Renal cortex interstitium (tissue), 11 donors: ENCODE measurements at regions not wholly inside any gene's neighbourhood (a gene's known extent, or its start where the extent isn't known, plus 50 kb on each side); places are given as distances from the start of the nearest gene placed in this dataset.

ENCODE experiments used
- DNase-seq, 11 donors: peaks; one replicate each; pipeline ENCODE4 v3.0.0-alpha.2; 2013; ENCODE audit warnings: low read depth in 9 of 11, low spot score in 4 of 11; ENCODE audit errors: extremely low read depth in 1 of 11

DNA sequence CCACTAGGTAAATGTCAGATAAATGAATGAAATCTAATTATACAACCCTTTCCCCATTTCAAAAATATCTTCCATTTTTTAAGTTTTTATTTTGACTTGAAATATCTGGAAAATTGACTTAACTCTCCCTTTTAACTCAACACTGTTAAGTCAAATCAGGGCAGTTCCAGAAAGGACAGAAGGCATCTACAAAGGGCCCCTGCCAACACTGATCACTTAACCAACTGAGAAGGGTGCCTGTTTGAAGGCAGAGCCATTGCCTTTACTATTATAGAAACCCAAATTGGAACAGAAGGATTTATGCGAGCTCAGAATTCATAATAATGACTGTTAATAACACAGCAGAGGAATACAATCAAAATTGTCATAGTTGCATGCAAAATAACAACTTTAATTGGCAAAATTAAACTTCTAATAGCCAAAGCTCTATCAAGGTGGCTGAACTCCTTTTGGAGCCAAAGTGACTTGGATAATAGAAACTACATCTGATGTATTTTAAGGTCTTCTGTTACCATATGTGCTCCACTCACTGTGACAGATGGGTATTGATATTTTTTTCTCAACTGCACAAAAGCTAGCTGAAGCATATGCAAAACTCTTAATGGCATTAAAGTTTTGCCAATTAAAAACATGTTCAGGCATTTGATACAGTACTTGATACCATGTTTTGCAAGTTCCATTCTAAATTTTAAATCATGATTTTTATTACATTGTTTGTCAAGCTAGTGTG is 383.8 kb downstream of the NOVA1 start:
- DNase-seq = no peak

DNA sequence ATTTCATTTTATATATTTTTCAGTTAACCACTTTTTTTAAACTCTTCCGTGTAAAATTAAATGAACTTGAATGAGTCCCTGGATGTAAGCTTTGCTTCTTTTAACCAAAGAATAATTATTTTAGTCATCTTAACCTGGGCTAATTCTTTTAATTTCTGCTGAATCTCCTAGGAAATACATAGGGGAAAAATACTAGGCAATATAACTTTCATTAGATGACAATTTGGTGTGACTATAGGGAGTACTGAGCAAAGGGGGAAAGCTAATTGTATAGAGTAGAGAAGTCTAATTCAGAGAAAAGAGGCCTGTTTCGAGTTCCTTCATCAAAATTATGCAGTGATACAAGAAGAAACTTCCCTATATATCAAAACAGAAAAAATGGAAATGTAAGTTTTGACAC is 388.1 kb downstream of the NOVA1 start:
- DNase-seq = no peak

DNA sequence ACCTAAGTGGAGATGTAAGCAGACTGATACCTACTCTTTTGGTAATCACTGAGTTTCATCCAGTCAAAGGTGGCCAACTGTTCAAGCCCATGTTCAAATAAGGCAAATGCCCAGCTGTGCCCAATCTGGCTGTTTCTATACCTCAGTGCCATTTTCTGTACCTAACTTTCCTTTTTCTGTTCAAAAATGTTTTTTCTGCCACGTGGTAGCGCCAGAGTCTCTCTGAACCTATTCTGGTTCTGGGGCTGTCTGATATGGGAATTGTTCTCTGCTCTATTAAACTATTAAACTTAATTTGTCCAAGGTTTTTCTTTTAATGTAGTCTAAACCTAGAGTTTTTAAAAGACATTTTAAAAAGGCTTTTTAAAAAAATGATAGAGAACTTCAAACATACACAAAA is 391.2 kb downstream of the NOVA1 start:
- no peak for DNase-seq

DNA sequence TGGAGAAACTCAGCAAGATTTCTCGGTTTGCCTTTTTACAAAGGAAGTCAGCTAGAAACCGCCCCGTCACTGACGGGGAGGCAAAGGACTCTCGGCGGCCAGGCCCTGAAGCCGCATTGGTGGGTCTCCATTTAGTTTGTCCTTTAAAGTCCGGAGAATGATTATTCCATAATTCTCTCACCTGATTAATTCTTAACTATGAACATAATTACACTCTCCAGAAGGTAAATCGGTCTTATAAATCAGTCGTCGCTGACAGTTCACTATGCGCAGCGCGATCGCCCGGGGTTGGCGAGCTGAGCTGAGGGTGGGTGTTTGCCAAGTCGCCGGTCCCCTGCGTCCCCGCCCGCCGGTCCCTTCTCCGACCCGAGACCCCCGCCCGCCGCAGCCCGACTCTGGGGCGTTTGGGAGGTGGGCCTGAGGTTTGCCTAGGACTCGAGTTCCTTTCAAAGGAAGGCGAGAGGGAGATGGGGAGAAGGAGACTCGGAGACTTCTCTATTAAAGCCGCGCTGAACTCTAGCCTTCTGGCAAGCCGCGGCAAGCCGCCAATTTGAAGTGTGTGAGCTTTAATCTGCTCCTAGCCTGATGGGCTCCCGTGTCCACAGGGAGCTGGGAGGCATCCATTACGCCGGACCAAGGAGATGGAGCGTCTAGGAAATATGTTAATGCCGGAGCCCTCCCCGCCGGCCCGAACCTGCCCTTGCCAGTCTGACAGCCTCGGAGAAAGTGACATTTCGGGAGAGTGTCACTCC is 392.9 kb downstream of the NOVA1 start:
- peak in 10 of 11 donors; percentile 10 to 36 (median 26) for DNase-seq

DNA sequence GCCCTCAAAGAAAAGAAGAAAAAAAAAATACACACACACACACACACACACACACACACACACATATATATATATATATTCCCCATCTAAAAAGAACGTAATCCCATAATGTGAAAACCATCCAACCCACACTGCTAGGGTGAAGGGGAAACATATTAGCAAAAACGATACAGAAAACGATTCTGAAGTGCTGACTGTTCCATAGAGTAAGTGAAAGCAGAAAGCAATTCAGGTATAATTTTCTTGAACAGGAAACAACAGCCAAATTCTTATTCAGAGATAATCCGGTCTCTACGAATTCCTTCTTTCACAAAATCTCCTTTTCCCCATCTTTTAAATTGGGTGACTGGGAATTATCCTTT is 393.5 kb downstream of the NOVA1 start:
- no peak for DNase-seq

DNA sequence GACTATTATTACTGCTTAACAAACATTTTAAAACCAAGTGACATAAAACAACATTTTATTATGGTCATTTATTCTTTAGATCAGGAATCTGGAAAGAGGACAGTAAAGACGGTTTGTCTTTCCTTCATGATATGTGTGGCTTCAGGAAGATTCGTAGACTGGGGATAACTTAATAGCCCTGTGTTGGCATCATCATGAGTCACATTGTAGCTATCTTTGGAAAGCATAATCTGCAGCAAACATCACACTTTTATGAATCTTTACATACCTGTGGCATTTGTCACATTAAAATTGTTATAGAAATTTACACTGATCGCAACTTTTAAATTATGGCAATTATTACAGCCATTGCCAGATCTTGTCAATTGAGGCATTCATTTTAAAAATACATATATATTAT is 397.1 kb downstream of the NOVA1 start:
- no peak for DNase-seq

DNA sequence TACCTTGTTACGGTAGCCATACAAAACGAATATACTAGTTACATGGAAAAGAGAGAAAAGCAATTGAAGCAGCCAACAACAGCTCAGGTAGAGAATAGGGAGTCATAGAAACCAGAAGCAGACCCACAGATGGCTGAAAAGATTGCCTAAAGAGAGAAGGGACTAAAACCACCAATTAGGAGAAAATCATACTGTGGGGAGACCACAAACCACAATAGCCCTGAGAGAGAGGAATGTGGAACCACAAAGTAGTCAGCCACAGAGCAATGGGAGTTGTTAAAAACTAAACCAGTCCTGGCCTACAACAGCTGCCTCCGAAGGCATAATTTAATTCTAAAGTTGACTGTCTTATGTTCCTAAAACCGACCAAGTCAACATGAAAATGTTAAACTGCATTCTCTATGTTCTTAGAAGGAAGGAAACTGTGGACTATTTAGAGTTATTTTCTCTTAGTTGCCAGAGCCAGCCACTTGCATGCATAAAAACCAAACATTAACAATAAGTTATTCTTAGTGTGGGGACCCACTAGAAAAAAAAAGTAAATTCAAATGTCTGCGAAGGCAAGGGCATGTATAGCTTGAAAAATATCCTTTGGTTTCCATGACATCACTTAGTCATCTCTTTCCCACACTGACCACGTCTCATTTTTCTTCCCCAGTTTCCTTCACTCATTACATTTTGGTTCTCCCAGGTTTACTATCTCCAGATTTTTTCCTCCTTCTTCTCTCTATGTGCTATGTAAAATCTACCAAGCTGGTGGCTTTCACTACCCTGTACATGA is 398.1 kb downstream of the NOVA1 start:
- no peak for DNase-seq

DNA sequence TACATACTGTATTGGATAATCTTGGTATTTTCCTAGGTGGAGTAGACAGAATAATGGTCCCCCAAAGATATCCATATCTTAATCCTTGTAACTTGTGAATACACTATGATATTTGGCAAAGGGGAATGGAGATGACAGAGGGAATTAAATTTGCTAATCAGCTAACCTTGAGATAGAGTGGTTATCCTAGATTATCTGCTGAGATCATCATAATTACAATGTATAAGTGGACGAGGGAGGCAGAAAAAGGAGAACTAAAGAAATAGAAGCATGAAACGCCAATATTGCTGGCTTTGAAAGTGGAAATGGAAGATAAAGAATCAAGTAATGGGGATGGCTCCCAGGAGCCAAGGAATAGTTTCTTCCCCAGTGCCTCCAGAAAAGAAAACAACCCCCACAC is 398.7 kb downstream of the NOVA1 start:
- DNase-seq = no peak

DNA sequence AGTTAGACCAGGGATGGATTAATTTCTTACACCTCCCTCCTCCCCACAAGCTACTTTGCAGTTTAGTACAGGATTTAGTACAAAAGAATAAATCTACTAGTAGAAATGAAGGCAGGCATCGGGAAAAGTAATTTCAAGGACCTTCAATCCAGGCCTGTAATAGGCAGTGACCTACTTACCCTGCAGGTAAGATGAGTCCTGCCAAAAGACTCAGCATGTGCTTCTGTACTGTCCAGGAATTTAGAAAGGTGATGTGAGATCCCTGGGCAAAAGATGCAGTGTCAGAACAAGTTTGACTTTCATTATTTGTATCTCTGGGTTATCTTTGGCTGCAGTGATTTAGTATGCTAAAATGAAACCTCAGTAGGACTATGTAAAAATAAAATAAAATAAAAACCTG is 403.0 kb downstream of the NOVA1 start:
- no peak for DNase-seq

DNA sequence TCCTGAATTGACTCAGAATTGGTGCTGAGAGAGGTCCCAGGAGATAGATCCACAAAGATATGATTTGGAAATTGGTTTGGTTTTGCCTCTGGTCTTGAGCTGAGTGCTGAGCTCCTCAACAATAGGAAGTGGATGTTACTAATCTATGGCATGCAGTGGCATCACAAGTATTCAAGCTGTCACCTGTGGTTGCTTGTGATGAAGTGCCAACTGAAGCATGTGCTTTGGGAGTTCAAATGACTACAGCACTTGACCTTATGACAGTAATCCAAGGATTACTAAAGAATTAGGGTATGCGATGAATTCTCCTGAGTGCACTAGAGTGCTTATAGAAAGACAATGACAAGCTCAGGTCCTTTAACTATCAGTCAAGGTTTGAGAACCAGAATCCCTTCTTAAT is 406.2 kb downstream of the NOVA1 start:
- no peak for DNase-seq

DNA sequence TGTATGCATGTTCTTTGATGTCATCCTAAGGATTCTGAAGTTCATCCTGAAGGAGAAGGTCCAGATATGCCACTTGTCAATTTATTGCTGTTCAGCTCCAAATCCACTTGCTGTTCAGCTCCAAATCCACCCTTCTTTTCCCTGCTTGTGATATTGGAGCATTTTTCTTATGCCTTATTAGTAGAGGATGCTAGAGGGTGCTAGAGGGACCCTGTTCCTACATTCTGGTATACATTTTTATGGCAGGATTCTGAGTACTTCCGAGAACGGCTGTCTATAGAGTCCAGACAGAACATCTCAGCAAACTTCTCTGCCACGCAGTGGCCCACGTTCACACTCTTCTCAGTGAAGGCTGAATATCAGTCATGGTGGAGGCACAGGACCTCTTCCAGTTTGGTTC is 406.7 kb downstream of the NOVA1 start:
- no peak for DNase-seq

DNA sequence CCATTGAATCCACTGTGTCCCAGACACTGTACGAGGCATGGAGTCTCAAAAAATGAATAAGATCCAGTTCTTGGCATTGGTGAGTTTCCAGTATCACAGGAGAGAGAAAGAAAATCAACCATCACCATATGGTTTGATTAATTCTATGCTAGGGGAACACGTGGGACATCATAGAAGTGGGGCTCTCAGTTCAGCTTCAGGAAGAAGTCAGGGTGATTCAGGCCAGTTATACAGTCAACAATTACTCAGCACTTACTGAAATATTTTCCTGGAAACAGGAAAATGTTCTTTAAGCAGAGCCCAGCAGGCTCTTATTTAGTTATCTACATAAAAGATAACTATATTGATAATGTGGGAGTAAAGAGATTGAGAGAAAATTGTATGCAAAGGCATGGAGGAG is 407.2 kb downstream of the NOVA1 start:
- DNase-seq = no peak

DNA sequence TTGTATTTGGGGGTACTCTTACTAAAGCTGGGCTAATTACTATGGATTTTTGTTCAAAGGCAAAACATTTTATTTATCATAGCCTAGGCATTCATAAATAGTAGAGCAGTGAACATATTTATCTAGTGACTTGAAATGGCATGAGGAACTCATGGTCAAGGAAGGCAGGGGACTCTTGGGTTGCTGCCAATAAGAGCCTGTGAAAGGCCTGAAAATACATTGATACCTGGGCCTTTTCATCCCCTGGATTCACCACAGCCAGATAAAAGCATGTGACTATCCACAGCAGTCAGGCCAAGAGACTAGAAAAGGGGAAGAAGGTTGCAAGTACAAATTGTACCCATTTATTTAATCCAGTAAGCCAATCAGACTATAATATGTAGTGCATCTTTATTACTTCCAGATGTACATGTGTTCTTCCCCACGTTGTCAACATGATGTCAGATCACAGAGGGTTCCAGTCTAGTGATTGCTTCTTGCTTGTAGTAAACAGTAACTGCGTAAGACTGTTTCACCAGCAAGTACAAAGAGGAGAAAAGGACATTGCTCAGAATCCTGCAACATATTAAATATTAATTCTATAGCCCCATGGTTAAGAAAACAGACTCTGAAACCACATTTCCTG is 409.7 kb downstream of the NOVA1 start:
- DNase-seq = no peak

DNA sequence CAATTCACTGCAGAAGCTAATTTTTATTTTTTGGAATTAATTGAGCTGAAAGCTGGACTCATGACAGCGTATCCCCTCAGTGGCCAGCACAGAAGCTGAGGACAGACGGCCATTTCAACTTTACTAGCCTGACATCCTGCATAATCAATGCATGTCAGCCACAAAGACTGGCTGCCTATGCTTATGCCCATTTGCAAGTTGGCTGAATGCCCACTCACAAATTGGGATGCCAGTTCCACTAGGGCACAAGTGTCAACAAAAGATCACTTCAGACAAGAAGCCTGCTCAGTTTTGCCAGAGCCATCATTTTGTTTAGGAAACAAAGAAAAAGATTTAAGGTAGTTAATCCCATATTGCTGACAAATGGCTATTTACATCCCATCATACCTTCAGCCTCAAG is 417.6 kb downstream of the NOVA1 start:
- DNase-seq = no peak

DNA sequence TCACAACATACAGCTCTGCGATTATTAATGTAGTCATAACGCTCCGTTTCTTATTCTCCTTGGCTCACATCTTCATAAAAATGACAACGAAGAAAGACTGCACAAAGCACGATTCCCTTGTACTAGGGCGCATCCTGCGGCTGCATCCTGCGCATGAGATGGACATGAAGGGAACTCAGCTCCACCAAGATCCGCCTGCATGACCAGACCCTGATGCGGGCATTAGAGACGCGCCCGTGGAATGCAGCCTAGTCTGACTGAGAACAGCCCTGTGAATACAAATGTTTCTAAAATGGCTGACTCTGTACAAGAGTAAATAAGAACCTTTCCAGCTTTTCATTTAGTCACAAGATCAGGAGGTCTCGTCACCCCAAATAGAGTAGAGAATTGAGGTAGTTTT is 422.2 kb downstream of the NOVA1 start:
- no peak for DNase-seq

DNA sequence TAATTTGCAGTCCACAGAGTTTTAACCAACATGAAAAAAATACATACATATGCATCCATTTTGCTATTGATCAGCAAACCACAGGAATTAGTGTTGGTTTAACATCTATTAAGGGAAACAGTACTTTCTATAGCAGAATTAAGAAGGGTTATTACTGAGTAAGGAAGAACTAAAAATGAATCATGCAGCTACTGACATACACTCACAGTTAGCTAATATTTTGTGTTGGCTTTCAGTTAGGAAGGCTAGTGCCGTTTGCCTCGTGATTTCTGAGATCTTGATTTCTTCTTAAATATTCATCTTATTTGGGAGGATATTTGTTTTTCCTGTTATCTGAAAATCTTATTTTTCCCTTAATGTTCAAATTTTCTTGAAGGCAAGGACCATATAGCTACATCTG is 423.4 kb downstream of the NOVA1 start:
- DNase-seq = no peak

DNA sequence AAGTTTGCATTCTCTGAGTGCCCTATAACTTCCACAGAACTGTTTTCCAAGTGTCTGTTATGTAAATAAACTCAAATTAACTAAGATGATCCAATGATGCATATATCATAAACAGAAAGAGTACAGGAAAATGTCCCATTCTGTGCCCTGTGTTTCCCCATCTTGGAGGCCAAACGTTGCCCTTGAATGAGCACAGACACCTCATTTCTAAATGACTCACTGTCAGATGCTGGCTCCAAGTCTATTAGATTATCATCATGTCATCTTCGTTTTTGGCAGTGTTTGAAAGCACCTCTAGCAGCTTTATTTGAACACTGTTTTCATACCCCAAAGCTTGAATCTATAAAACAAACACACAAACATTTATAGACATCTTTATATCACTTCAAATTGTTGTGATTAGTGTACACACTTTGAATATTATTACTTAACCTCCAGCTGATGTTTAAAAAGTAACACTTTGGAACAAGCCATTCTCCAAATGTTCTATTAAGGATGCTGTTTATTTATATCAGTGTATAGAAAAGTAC is 424.2 kb downstream of the NOVA1 start:
- no peak for DNase-seq

DNA sequence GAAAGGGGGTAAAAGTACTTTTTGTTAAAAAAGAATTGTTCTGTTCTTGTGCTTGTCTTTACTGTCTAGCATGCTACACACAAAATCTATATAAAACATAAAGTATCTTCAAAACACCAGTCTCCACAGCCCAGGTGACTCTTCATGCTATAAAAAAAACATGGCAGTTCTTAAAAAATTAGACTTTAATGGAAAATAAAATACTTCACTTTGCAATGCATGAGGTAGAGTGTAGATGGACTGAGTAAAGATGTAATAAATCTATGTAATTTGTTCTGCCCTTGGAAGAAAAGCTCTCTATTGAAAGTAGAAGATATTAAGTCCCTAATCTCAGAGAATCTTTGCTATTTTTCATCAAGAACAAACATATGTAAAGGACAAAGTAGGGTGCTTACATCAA is 425.4 kb downstream of the NOVA1 start:
- DNase-seq = no peak

DNA sequence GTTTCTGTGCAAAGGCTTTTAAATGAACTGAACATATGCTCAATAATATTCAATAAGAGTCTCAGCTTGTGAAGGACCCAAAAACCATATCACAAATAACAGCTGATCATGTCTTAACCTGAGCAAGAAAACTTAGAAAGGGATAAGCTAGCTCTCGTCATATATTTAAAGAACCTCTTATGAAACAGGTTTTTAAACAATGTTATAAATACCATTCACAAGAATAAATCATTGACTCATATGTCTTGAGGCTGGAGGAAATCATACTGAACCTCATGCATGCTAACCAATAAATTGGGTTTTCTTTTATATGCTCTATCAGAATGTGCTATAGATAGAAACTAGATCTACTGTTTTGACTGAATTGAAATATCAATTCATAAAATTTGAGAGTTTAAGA is 426.9 kb downstream of the NOVA1 start:
- no peak for DNase-seq

DNA sequence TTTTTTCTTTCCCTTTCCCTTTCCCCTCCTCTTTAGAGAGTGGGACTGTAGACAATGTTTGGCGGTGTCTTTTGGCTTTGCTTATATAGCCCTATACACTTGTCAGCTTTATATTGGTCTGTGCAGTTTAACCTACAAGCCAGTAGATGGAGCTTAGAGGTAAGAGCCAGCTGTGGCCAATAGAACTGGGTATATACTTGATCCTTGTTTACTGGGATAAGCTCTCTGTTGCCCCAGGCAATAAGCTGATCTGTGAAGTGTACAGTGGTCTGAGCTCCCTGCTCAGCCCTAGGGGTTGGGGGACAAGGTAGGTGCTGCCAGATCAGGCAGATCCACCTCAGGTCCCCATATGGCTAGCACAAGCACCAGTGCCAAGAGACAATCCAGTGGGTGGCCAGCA is 434.1 kb downstream of the NOVA1 start:
- DNase-seq = peak in 1 of 11 donors; percentile 20
